ENCODE measurements at regions not wholly inside any gene's neighbourhood (a gene's known extent, or its start where the extent isn't known, plus 50 kb on each side); places are given as distances from the start of the nearest gene placed in this dataset.
A peak's percentile ranks its signal among the peaks of the same experiment; 100 is the strongest.

DNA sequence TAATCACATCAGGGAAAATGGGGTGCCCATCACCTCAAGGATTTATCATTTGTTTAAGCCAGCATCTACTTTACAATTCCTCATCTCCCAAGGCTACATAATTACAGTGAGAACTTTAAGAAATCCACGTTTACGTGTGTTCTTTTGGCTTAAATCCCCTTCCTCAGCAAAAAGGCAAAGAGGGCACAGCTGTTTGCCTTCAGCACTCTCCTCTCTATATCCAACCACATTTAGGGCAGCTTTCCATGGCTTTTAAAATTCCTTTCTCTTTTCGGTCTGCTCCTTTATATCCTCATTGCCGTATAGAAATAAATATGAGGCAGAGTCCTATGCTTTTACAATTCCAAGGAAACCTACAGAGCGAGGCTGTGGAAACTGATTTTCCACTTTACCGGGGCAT is 175.9 kb downstream of the EMP1 start:
- Histone ChIP-seq H3K18ac (ENCODE audit: low read length) (no peak overlapping the region), H3K56ac (ENCODE audit: low read length) (no peak overlapping the region), H3K79me2 (ENCODE audit: control insufficient read depth, insufficient read depth, low read length) (no peaks in the 10 kb centered on the region), H3K9ac (ENCODE audit: low read length) (no peak overlapping the region), H2BK120ac (ENCODE audit: low read depth, low read length) (no peak overlapping the region), H3K27me3 (ENCODE audit: insufficient read depth, low read length, poor library complexity) (no peaks in the 10 kb centered on the region), H4K5ac (ENCODE audit: low read length) (no peak overlapping the region), H3K4me1 (ENCODE audit: control insufficient read depth, low read depth, low read length) (no peaks in the 10 kb centered on the region), H3K4me2 (ENCODE audit: low read length) (no peak overlapping the region), H3K36me3 (ENCODE audit: control insufficient read depth, insufficient read depth, low read length) (no peaks in the 10 kb centered on the region), H3K79me1 (ENCODE audit: low read length) (no peaks in the 10 kb centered on the region), H3K4me3 (ENCODE audit: low read length) (no peak overlapping the region), H2BK15ac (replicated peaks; ENCODE audit: low read depth) (no peak overlapping the region), H3K4ac (ENCODE audit: low read depth, low read length) (no peak overlapping the region), H2AK5ac (ENCODE audit: low read length) (no peak overlapping the region), H4K8ac (ENCODE audit: low read depth, low read length) (no peak overlapping the region), H2BK5ac (ENCODE audit: low read length) (no peak overlapping the region), H3K23ac (ENCODE audit: low read length) (no peak overlapping the region), H3K27ac (ENCODE audit: low read depth, low read length) (no peak overlapping the region)
- no CpG with 5 or more reads among the region's 6 CpGs for WGBS (ENCODE audit: extremely low coverage, insufficient coverage, low lambda C conversion rate)
- no peak for DNase-seq

- H3K4me3 ChIP-seq (ENCODE audit: low read length), result no peak overlapping the region
- no peak overlapping the region for H3K56ac ChIP-seq (ENCODE audit: low read length)
- H3K4me2 ChIP-seq (ENCODE audit: low read length), result no peak overlapping the region
- DNase-seq, result no peak
- H4K8ac ChIP-seq (ENCODE audit: low read depth, low read length), result no peak overlapping the region
- no peaks in the 10 kb centered on the region for H3K79me2 ChIP-seq (ENCODE audit: control insufficient read depth, insufficient read depth, low read length)
- no peak overlapping the region for H2AK5ac ChIP-seq (ENCODE audit: low read length)
- no peaks in the 10 kb centered on the region for H3K36me3 ChIP-seq (ENCODE audit: control insufficient read depth, insufficient read depth, low read length)
- no peak overlapping the region for H3K23ac ChIP-seq (ENCODE audit: low read length)
- WGBS (ENCODE audit: extremely low coverage, insufficient coverage, low lambda C conversion rate), result no CpG with 5 or more reads among the region's 2 CpGs
- H3K18ac ChIP-seq (ENCODE audit: low read length), result no peak overlapping the region
- H3K4me1 ChIP-seq (ENCODE audit: control insufficient read depth, low read depth, low read length), result no peaks in the 10 kb centered on the region
- no peak overlapping the region for H3K27ac ChIP-seq (ENCODE audit: low read depth, low read length)
- no peaks in the 10 kb centered on the region for H3K79me1 ChIP-seq (ENCODE audit: low read length)
- no peak overlapping the region for H4K5ac ChIP-seq (ENCODE audit: low read length)
- no peak overlapping the region for H2BK15ac ChIP-seq (replicated peaks; ENCODE audit: low read depth)
- H3K27me3 ChIP-seq (ENCODE audit: insufficient read depth, low read length, poor library complexity), result no peaks in the 10 kb centered on the region
- no peak overlapping the region for H2BK120ac ChIP-seq (ENCODE audit: low read depth, low read length)
- H2BK5ac ChIP-seq (ENCODE audit: low read length), result no peak overlapping the region
- H3K4ac ChIP-seq (ENCODE audit: low read depth, low read length), result no peak overlapping the region
- no peak overlapping the region for H3K9ac ChIP-seq (ENCODE audit: low read length)
These were observed 175.3 kb downstream of the EMP1 start for GRCh38 chr12:13371797-13372196.

- no peak overlapping the region for H4K8ac ChIP-seq (ENCODE audit: low read depth, low read length)
- no peak overlapping the region for H3K27ac ChIP-seq (ENCODE audit: low read depth, low read length)
- H3K18ac ChIP-seq (ENCODE audit: low read length), result no peak overlapping the region
- no peak overlapping the region for H4K5ac ChIP-seq (ENCODE audit: low read length)
- H2BK15ac ChIP-seq (replicated peaks; ENCODE audit: low read depth), result no peak overlapping the region
- H3K4me3 ChIP-seq (ENCODE audit: low read length), result no peak overlapping the region
- no peaks in the 10 kb centered on the region for H3K4me1 ChIP-seq (ENCODE audit: control insufficient read depth, low read depth, low read length)
- no peaks in the 10 kb centered on the region for H3K79me2 ChIP-seq (ENCODE audit: control insufficient read depth, insufficient read depth, low read length)
- H3K23ac ChIP-seq (ENCODE audit: low read length), result no peak overlapping the region
- no peak overlapping the region for H3K4me2 ChIP-seq (ENCODE audit: low read length)
- no peak overlapping the region for H3K4ac ChIP-seq (ENCODE audit: low read depth, low read length)
- no peak overlapping the region for H2BK5ac ChIP-seq (ENCODE audit: low read length)
- H3K36me3 ChIP-seq (ENCODE audit: control insufficient read depth, insufficient read depth, low read length), result no peaks in the 10 kb centered on the region
- no peaks in the 10 kb centered on the region for H3K27me3 ChIP-seq (ENCODE audit: insufficient read depth, low read length, poor library complexity)
- no peak overlapping the region for H2BK120ac ChIP-seq (ENCODE audit: low read depth, low read length)
- WGBS (ENCODE audit: extremely low coverage, insufficient coverage, low lambda C conversion rate), result no CpG with 5 or more reads among the region's 1 CpG
- H3K79me1 ChIP-seq (ENCODE audit: low read length), result no peaks in the 10 kb centered on the region
- no peak overlapping the region for H2AK5ac ChIP-seq (ENCODE audit: low read length)
- H3K9ac ChIP-seq (ENCODE audit: low read length), result no peak overlapping the region
- H3K56ac ChIP-seq (ENCODE audit: low read length), result no peak overlapping the region
- DNase-seq, result no peak
These were observed 174.8 kb downstream of the EMP1 start for GRCh38 chr12:13371367-13371766.

GRCh38 chr12:13369474-13370056 is 173.0 kb downstream of the EMP1 start:
- no peak overlapping the region for H3K9ac ChIP-seq (ENCODE audit: low read length)
- DNase-seq, result no peak
- H3K27ac ChIP-seq (ENCODE audit: low read depth, low read length), result no peak overlapping the region
- no peak overlapping the region for H2BK120ac ChIP-seq (ENCODE audit: low read depth, low read length)
- no peak overlapping the region for H3K4ac ChIP-seq (ENCODE audit: low read depth, low read length)
- no peak overlapping the region for H3K23ac ChIP-seq (ENCODE audit: low read length)
- no peaks in the 10 kb centered on the region for H3K4me1 ChIP-seq (ENCODE audit: control insufficient read depth, low read depth, low read length)
- no CpG with 5 or more reads among the region's 2 CpGs for WGBS (ENCODE audit: extremely low coverage, insufficient coverage, low lambda C conversion rate)
- H2BK15ac ChIP-seq (replicated peaks; ENCODE audit: low read depth), result no peak overlapping the region
- H4K5ac ChIP-seq (ENCODE audit: low read length), result no peak overlapping the region
- no peak overlapping the region for H4K8ac ChIP-seq (ENCODE audit: low read depth, low read length)
- no peaks in the 10 kb centered on the region for H3K79me2 ChIP-seq (ENCODE audit: control insufficient read depth, insufficient read depth, low read length)
- no peak overlapping the region for H3K56ac ChIP-seq (ENCODE audit: low read length)
- no peak overlapping the region for H3K4me3 ChIP-seq (ENCODE audit: low read length)
- H3K4me2 ChIP-seq (ENCODE audit: low read length), result no peak overlapping the region
- no peak overlapping the region for H3K18ac ChIP-seq (ENCODE audit: low read length)
- no peaks in the 10 kb centered on the region for H3K36me3 ChIP-seq (ENCODE audit: control insufficient read depth, insufficient read depth, low read length)
- no peaks in the 10 kb centered on the region for H3K27me3 ChIP-seq (ENCODE audit: insufficient read depth, low read length, poor library complexity)
- no peak overlapping the region for H2AK5ac ChIP-seq (ENCODE audit: low read length)
- no peak overlapping the region for H2BK5ac ChIP-seq (ENCODE audit: low read length)
- H3K79me1 ChIP-seq (ENCODE audit: low read length), result no peaks in the 10 kb centered on the region

GRCh38 chr12:13368971-13369370 is 172.4 kb downstream of the EMP1 start:
- H3K27me3 ChIP-seq (ENCODE audit: insufficient read depth, low read length, poor library complexity), result no peaks in the 10 kb centered on the region
- H2AK5ac ChIP-seq (ENCODE audit: low read length), result no peak overlapping the region
- no peaks in the 10 kb centered on the region for H3K36me3 ChIP-seq (ENCODE audit: control insufficient read depth, insufficient read depth, low read length)
- no peak overlapping the region for H2BK5ac ChIP-seq (ENCODE audit: low read length)
- no peak overlapping the region for H3K4me3 ChIP-seq (ENCODE audit: low read length)
- H2BK120ac ChIP-seq (ENCODE audit: low read depth, low read length), result no peak overlapping the region
- no peak overlapping the region for H4K5ac ChIP-seq (ENCODE audit: low read length)
- H3K79me1 ChIP-seq (ENCODE audit: low read length), result no peaks in the 10 kb centered on the region
- WGBS (ENCODE audit: extremely low coverage, insufficient coverage, low lambda C conversion rate), result no CpG with 5 or more reads among the region's 2 CpGs
- H3K18ac ChIP-seq (ENCODE audit: low read length), result no peak overlapping the region
- H3K4me1 ChIP-seq (ENCODE audit: control insufficient read depth, low read depth, low read length), result no peaks in the 10 kb centered on the region
- no peak overlapping the region for H2BK15ac ChIP-seq (replicated peaks; ENCODE audit: low read depth)
- H3K56ac ChIP-seq (ENCODE audit: low read length), result no peak overlapping the region
- peak; percentile 35 for DNase-seq
- H3K23ac ChIP-seq (ENCODE audit: low read length), result no peak overlapping the region
- no peak overlapping the region for H4K8ac ChIP-seq (ENCODE audit: low read depth, low read length)
- no peak overlapping the region for H3K27ac ChIP-seq (ENCODE audit: low read depth, low read length)
- H3K79me2 ChIP-seq (ENCODE audit: control insufficient read depth, insufficient read depth, low read length), result no peaks in the 10 kb centered on the region
- no peak overlapping the region for H3K9ac ChIP-seq (ENCODE audit: low read length)
- no peak overlapping the region for H3K4ac ChIP-seq (ENCODE audit: low read depth, low read length)
- no peak overlapping the region for H3K4me2 ChIP-seq (ENCODE audit: low read length)

GRCh38 chr12:13368431-13368830 is 171.9 kb downstream of the EMP1 start:
- Histone ChIP-seq H3K4me3 (ENCODE audit: low read length) (no peak overlapping the region), H4K5ac (ENCODE audit: low read length) (no peak overlapping the region), H3K23ac (ENCODE audit: low read length) (no peak overlapping the region), H3K4me2 (ENCODE audit: low read length) (no peak overlapping the region), H2BK15ac (replicated peaks; ENCODE audit: low read depth) (no peak overlapping the region), H3K18ac (ENCODE audit: low read length) (no peak overlapping the region), H3K27ac (ENCODE audit: low read depth, low read length) (no peak overlapping the region), H3K27me3 (ENCODE audit: insufficient read depth, low read length, poor library complexity) (no peaks in the 10 kb centered on the region), H3K79me1 (ENCODE audit: low read length) (no peaks in the 10 kb centered on the region), H3K56ac (ENCODE audit: low read length) (no peak overlapping the region), H3K9ac (ENCODE audit: low read length) (no peak overlapping the region), H4K8ac (ENCODE audit: low read depth, low read length) (no peak overlapping the region), H3K4me1 (ENCODE audit: control insufficient read depth, low read depth, low read length) (no peaks in the 10 kb centered on the region), H2BK120ac (ENCODE audit: low read depth, low read length) (no peak overlapping the region), H2AK5ac (ENCODE audit: low read length) (no peak overlapping the region), H3K36me3 (ENCODE audit: control insufficient read depth, insufficient read depth, low read length) (no peaks in the 10 kb centered on the region), H3K4ac (ENCODE audit: low read depth, low read length) (no peak overlapping the region), H2BK5ac (ENCODE audit: low read length) (no peak overlapping the region), H3K79me2 (ENCODE audit: control insufficient read depth, insufficient read depth, low read length) (no peaks in the 10 kb centered on the region)
- WGBS (ENCODE audit: extremely low coverage, insufficient coverage, low lambda C conversion rate), result no CpG with 5 or more reads among the region's 1 CpG
- peak; percentile 47 for DNase-seq
